ENCODE measurements at regions not wholly inside any gene's neighbourhood (a gene's known extent, or its start where the extent isn't known, plus 50 kb on each side); places are given as distances from the start of the nearest gene placed in this dataset.
"Not testable (repeated sequence)": the region's sequence is repeated elsewhere in the genome, so short reads cannot be mapped to it uniquely, and the experiment has no call there.

- no peak for DNase-seq (ENCODE audit: low read depth in 2 of 3, low spot score in 1 of 3)
Measured at GRCh38 chr10:36880898-36881297, 244.5 kb upstream of the ANKRD30A start.

- no peak for DNase-seq (ENCODE audit: low read depth in 2 of 3, low spot score in 1 of 3)
Measured at GRCh38 chr10:36872702-36873393, 252.6 kb upstream of the ANKRD30A start.

- DNase-seq (ENCODE audit: low read depth in 2 of 3, low spot score in 1 of 3): no peak
Measured at GRCh38 chr10:36840788-36841187, 284.6 kb upstream of the ANKRD30A start.

GRCh38 chr10:36837416-36837815, 288.0 kb upstream of the ANKRD30A start:
- DNase-seq (ENCODE audit: low read depth in 2 of 3, low spot score in 1 of 3): no peak

GRCh38 chr10:36819781-36820180, 305.6 kb upstream of the ANKRD30A start:
- no peak for DNase-seq (ENCODE audit: low read depth in 2 of 3, low spot score in 1 of 3)

GRCh38 chr10:36817898-36818297, 307.5 kb upstream of the ANKRD30A start:
- DNase-seq (ENCODE audit: low read depth in 2 of 3, low spot score in 1 of 3): no peak

- DNase-seq (ENCODE audit: low read depth in 2 of 3, low spot score in 1 of 3): no peak
Measured at GRCh38 chr10:36808625-36809362, 316.6 kb upstream of the ANKRD30A start.

GRCh38 chr10:36803229-36803628, 322.2 kb upstream of the ANKRD30A start:
- DNase-seq (ENCODE audit: low read depth in 2 of 3, low spot score in 1 of 3): no peak

- no peak for DNase-seq (ENCODE audit: low read depth in 2 of 3, low spot score in 1 of 3)
Measured at GRCh38 chr10:36802490-36803153, 322.8 kb upstream of the ANKRD30A start.

- DNase-seq (ENCODE audit: low read depth in 2 of 3, low spot score in 1 of 3): no peak
Measured at GRCh38 chr10:36801660-36802059, 323.7 kb upstream of the ANKRD30A start.

GRCh38 chr10:36794981-36795380, 330.4 kb upstream of the ANKRD30A start:
- DNase-seq (ENCODE audit: low read depth in 2 of 3, low spot score in 1 of 3): no peak

- no peak for DNase-seq (ENCODE audit: low read depth in 2 of 3, low spot score in 1 of 3)
Measured at GRCh38 chr10:36789974-36790373, 335.4 kb upstream of the ANKRD30A start.

GRCh38 chr10:36788152-36788551, 337.2 kb upstream of the ANKRD30A start:
- no peak for DNase-seq (ENCODE audit: low read depth in 2 of 3, low spot score in 1 of 3)

- no peak for DNase-seq (ENCODE audit: low read depth in 2 of 3, low spot score in 1 of 3)
Measured at GRCh38 chr10:36783400-36783799, 342.0 kb upstream of the ANKRD30A start.

- no peak for DNase-seq (ENCODE audit: low read depth in 2 of 3, low spot score in 1 of 3)
Measured at GRCh38 chr10:36781570-36781969, 343.8 kb upstream of the ANKRD30A start.

- DNase-seq (ENCODE audit: low read depth in 2 of 3, low spot score in 1 of 3): no peak
Measured at GRCh38 chr10:36780158-36780557, 345.2 kb upstream of the ANKRD30A start.

GRCh38 chr10:36779238-36779846, 346.1 kb upstream of the ANKRD30A start:
- DNase-seq (ENCODE audit: low read depth in 2 of 3, low spot score in 1 of 3): no peak

- no peak for DNase-seq (ENCODE audit: low read depth in 2 of 3, low spot score in 1 of 3)
Measured at GRCh38 chr10:36778651-36779050, 346.7 kb upstream of the ANKRD30A start.

- no peak for DNase-seq (ENCODE audit: low read depth in 2 of 3, low spot score in 1 of 3)
Measured at GRCh38 chr10:36773652-36774051, 351.7 kb upstream of the ANKRD30A start.

GRCh38 chr10:36771725-36772124, 353.7 kb upstream of the ANKRD30A start:
- DNase-seq (ENCODE audit: low read depth in 2 of 3, low spot score in 1 of 3): no peak

- DNase-seq (ENCODE audit: low read depth in 2 of 3, low spot score in 1 of 3): not testable (repeated sequence)
Measured at GRCh38 chr10:36769741-36770140, 355.7 kb upstream of the ANKRD30A start.

GRCh38 chr10:36766940-36767339, 358.5 kb upstream of the ANKRD30A start:
- DNase-seq (ENCODE audit: low read depth in 2 of 3, low spot score in 1 of 3): no peak
